ENCODE measurements at regions not wholly inside any gene's neighbourhood (a gene's known extent, or its start where the extent isn't known, plus 50 kb on each side); places are given as distances from the start of the nearest gene placed in this dataset.
"Not testable (repeated sequence)": the region's sequence is repeated elsewhere in the genome, so short reads cannot be mapped to it uniquely, and the experiment has no call there.

GRCh38 chr5:120147911-120148310 lies 316.2 kb upstream of the PRR16 start:
- TF ChIP-seq CTCF (conservative IDR thresholded peaks at IDR 0.05; ENCODE audit: low read length); EZH2phosphoT487 (IDR thresholded peaks at IDR 0.05; ENCODE audit: borderline replicate concordance, low read depth, low read length): not testable (repeated sequence)

All from OCI-LY7 (cell line).